ENCODE measurements at regions not wholly inside any gene's neighbourhood (a gene's known extent, or its start where the extent isn't known, plus 50 kb on each side); places are given as distances from the start of the nearest gene placed in this dataset.

DNA sequence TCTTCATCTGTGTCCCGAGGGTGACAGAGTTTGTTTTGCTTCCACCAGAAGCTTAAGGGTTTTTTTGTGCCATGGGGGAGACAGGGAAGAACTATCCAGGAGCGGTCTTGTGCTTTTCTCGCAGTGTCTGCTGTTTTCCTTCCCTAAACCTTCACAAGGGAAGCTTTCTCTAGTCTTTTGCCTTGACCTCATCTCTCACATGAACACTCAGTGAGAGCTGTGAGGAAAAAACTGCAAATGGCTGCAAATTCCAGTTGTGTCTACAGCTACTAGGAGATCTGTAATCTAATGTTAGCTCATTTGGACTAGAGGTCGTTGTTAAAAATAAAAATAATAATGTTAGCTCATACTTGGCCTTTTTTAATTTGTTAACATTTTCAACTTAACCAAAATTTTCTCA is 264.7 kb upstream of the SESN3 start:
- Histone ChIP-seq H3K9ac (ENCODE audit: low read length) (no peak overlapping the region), H3K27ac (ENCODE audit: low read length) (no peak overlapping the region), H3K4me2 (ENCODE audit: low read length) (no peak overlapping the region), H4K20me1 (ENCODE audit: insufficient read depth, low read length) (no peaks in the 10 kb centered on the region), H3K4me3 (ENCODE audit: low read length) (no peak overlapping the region), H3K27me3 (ENCODE audit: low read depth, low read length) (no peaks in the 10 kb centered on the region), H2AFZ (ENCODE audit: low read depth, low read length) (0 out of 2 replicates have a peak overlapping the region, but pooled peaks have one; percentile 7), H3K9me3 (ENCODE audit: insufficient read depth, low read length) (no peaks in the 10 kb centered on the region), H3K36me3 (replicated peaks; ENCODE audit: low read depth, low read length) (no peaks in the 10 kb centered on the region), H3K4me1 (ENCODE audit: low read length) (peaks cover 12% of the 10 kb centered on the region), H3K79me2 (ENCODE audit: low read length) (no peaks in the 10 kb centered on the region)
- TF ChIP-seq, protein P1, sequence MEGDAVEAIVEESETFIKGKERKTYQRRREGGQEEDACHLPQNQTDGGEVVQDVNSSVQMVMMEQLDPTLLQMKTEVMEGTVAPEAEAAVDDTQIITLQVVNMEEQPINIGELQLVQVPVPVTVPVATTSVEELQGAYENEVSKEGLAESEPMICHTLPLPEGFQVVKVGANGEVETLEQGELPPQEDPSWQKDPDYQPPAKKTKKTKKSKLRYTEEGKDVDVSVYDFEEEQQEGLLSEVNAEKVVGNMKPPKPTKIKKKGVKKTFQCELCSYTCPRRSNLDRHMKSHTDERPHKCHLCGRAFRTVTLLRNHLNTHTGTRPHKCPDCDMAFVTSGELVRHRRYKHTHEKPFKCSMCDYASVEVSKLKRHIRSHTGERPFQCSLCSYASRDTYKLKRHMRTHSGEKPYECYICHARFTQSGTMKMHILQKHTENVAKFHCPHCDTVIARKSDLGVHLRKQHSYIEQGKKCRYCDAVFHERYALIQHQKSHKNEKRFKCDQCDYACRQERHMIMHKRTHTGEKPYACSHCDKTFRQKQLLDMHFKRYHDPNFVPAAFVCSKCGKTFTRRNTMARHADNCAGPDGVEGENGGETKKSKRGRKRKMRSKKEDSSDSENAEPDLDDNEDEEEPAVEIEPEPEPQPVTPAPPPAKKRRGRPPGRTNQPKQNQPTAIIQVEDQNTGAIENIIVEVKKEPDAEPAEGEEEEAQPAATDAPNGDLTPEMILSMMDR (IDR thresholded peaks at IDR 0.05; ENCODE audit: low read depth, low read length) = no peak
- TF ChIP-seq EZH2phosphoT487 (IDR thresholded peaks at IDR 0.05; ENCODE audit: low read depth) = no peak

DNA sequence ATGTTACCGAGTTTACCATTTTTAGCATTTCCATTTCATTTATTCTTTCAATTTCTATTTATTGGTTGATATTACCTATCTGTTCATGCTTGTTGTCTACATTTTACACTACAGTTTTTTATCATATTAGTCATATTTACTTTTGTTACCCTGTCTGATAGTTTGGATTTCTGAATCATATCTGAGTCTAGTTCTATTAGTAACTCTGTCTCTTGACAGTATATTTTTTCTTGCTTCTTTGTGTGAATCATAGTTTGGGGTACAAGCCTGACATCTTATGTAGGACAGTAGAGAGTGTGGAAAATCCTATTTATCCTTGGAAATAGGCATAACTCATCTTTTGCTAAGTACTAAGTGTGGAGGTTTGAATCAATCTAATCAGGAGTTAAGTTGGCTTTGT is 263.9 kb upstream of the SESN3 start:
- no peak overlapping the region for H3K27ac ChIP-seq (ENCODE audit: low read length)
- peaks cover 12% of the 10 kb centered on the region for H3K4me1 ChIP-seq (ENCODE audit: low read length)
- no peaks in the 10 kb centered on the region for H3K79me2 ChIP-seq (ENCODE audit: low read length)
- no peaks in the 10 kb centered on the region for H4K20me1 ChIP-seq (ENCODE audit: insufficient read depth, low read length)
- no peak overlapping the region for H3K9ac ChIP-seq (ENCODE audit: low read length)
- H3K9me3 ChIP-seq (ENCODE audit: insufficient read depth, low read length) = no peaks in the 10 kb centered on the region
- no peak overlapping the region for H3K4me2 ChIP-seq (ENCODE audit: low read length)
- H3K36me3 ChIP-seq (replicated peaks; ENCODE audit: low read depth, low read length) = no peaks in the 10 kb centered on the region
- H3K4me3 ChIP-seq (ENCODE audit: low read length) = no peak overlapping the region
- TF ChIP-seq, protein P1 (IDR thresholded peaks at IDR 0.05; ENCODE audit: low read depth, low read length) = no peak
- no peak for TF ChIP-seq EZH2phosphoT487 (IDR thresholded peaks at IDR 0.05; ENCODE audit: low read depth)
- H3K27me3 ChIP-seq (ENCODE audit: low read depth, low read length) = no peaks in the 10 kb centered on the region
- H2AFZ ChIP-seq (ENCODE audit: low read depth, low read length) = no peak overlapping the region

- no peak overlapping the region for H2AFZ ChIP-seq (ENCODE audit: low read depth, low read length)
Observed at GRCh38 chr11:95494167-95494566, 263.2 kb upstream of the SESN3 start.

DNA sequence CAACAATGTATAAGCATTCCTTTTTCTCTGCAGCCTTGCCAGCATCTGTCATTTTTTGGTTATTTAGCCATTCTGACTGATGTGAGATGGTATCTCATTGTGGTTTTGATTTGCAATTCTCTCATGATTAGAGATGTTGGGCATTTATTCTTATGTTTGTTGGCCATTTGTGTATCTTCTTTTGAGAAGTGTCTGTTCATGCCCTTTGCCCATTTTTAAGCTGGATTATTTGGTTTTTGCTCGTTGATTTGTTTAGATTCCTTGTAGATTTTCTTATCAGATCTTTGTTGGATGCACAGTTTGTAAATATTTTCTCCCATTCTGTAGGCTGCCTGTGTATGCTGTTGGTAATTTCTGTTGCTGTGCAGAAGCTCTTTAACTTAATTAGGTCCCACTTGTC is 259.6 kb upstream of the SESN3 start:
- Histone ChIP-seq H3K27me3 (ENCODE audit: low read depth, low read length) (no peaks in the 10 kb centered on the region), H3K79me2 (ENCODE audit: low read length) (no peaks in the 10 kb centered on the region), H2AFZ (ENCODE audit: low read depth, low read length) (no peak overlapping the region)

More at GRCh38 chr11:95494167-95494566, 263.2 kb upstream of the SESN3 start:
- H3K4me3 ChIP-seq (ENCODE audit: low read length) = no peak overlapping the region
- peaks cover 16% of the 10 kb centered on the region for H3K4me1 ChIP-seq (ENCODE audit: low read length)
- H3K79me2 ChIP-seq (ENCODE audit: low read length) = no peaks in the 10 kb centered on the region
- no peaks in the 10 kb centered on the region for H3K36me3 ChIP-seq (replicated peaks; ENCODE audit: low read depth, low read length)
- no peaks in the 10 kb centered on the region for H4K20me1 ChIP-seq (ENCODE audit: insufficient read depth, low read length)
- H3K4me2 ChIP-seq (ENCODE audit: low read length) = no peak overlapping the region
- no peak overlapping the region for H3K27ac ChIP-seq (ENCODE audit: low read length)
- H3K9ac ChIP-seq (ENCODE audit: low read length) = no peak overlapping the region
- no peak for TF ChIP-seq EZH2phosphoT487 (IDR thresholded peaks at IDR 0.05; ENCODE audit: low read depth)
- TF ChIP-seq, protein P1 (IDR thresholded peaks at IDR 0.05; ENCODE audit: low read depth, low read length) = no peak
- no peaks in the 10 kb centered on the region for H3K9me3 ChIP-seq (ENCODE audit: insufficient read depth, low read length)
- no peaks in the 10 kb centered on the region for H3K27me3 ChIP-seq (ENCODE audit: low read depth, low read length)

More for the DNA sequence above, 259.6 kb upstream of the SESN3 start:
- Histone ChIP-seq H3K4me3 (ENCODE audit: low read length) (no peak overlapping the region), H3K9me3 (ENCODE audit: insufficient read depth, low read length) (no peaks in the 10 kb centered on the region), H3K36me3 (replicated peaks; ENCODE audit: low read depth, low read length) (no peaks in the 10 kb centered on the region), H3K4me2 (ENCODE audit: low read length) (no peak overlapping the region), H3K9ac (ENCODE audit: low read length) (no peak overlapping the region), H4K20me1 (ENCODE audit: insufficient read depth, low read length) (no peaks in the 10 kb centered on the region), H3K27ac (ENCODE audit: low read length) (no peak overlapping the region), H3K4me1 (ENCODE audit: low read length) (peaks cover 37% of the 10 kb centered on the region)
- TF ChIP-seq EZH2phosphoT487 (IDR thresholded peaks at IDR 0.05; ENCODE audit: low read depth) = no peak
- TF ChIP-seq, protein P1 (IDR thresholded peaks at IDR 0.05; ENCODE audit: low read depth, low read length) = no peak

All from OCI-LY3 (cell line).